GM13976 (cell line): ENCODE measurements at regions not wholly inside any gene's neighbourhood (a gene's known extent, or its start where the extent isn't known, plus 50 kb on each side); places are given as distances from the start of the nearest gene placed in this dataset.

Source experiments
- DNase-seq: peaks from one replicate; pipeline ENCODE4 v3.0.0; 2012; ENCODE audit warnings: low spot score
- in situ Hi-C: fragments of 300-500 bp; cut with MboI; formaldehyde crosslinking; loops from one replicate; pipeline ENCODE4 v1.12.0; 2022; ENCODE audit warnings: low sequenced_read_pairs, mixed read lengths, inconsistent platforms; ENCODE audit not compliant: unreplicated experiment
- TF ChIP-seq, protein P1 (sequence below): IDR thresholded peaks from 2 replicates; pipeline ENCODE4 v1.5.1; 2012; ENCODE audit warnings: borderline replicate concordance, mild to moderate bottlenecking; ENCODE audit not compliant: insufficient read depth; ENCODE audit errors: extremely low read depth, missing control alignments, control extremely low read depth

DNA sequence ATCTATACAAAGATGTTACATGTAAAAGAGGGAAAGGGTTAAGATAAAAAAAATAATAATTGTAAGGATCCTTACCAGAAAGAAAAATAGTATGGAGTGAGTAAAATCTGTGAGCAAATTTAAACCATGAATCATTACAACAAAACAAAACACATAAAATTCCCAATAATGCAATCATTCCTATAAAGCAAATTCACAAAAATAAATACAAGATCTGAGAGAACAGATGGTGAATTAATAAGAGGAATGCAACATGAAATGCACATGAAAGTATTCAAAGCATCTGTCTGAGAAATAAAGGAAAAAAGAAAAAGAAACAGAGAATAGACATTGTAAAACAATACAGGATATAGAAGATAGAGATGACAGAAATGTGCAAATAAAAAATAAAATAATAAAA, 681.5 kb upstream of the KLHL1 start:
- TF ChIP-seq, protein P1, sequence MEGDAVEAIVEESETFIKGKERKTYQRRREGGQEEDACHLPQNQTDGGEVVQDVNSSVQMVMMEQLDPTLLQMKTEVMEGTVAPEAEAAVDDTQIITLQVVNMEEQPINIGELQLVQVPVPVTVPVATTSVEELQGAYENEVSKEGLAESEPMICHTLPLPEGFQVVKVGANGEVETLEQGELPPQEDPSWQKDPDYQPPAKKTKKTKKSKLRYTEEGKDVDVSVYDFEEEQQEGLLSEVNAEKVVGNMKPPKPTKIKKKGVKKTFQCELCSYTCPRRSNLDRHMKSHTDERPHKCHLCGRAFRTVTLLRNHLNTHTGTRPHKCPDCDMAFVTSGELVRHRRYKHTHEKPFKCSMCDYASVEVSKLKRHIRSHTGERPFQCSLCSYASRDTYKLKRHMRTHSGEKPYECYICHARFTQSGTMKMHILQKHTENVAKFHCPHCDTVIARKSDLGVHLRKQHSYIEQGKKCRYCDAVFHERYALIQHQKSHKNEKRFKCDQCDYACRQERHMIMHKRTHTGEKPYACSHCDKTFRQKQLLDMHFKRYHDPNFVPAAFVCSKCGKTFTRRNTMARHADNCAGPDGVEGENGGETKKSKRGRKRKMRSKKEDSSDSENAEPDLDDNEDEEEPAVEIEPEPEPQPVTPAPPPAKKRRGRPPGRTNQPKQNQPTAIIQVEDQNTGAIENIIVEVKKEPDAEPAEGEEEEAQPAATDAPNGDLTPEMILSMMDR, result no peak
- in situ Hi-C loops, result no loop called here
- no peak for DNase-seq

DNA sequence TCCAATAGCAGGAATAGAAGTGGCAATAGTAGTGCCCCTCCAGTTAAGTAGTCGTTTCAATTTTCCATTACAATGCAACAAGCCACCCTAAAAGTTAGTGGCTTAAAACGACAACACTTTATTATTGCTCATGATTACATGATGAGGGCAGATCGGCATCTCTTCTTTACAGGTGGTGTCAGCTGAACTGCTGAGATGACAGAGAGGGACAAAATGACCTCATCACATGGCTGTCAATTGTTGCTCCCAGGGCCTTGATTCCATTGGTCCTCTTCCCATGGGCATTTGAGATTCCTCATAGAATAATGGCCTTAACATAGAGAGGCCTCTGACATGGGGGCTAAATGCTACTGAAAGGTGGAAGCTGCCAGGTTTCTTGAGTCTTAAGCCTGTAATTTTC, 679.8 kb upstream of the KLHL1 start:
- TF ChIP-seq, protein P1, result no peak
- DNase-seq, result no peak

DNA sequence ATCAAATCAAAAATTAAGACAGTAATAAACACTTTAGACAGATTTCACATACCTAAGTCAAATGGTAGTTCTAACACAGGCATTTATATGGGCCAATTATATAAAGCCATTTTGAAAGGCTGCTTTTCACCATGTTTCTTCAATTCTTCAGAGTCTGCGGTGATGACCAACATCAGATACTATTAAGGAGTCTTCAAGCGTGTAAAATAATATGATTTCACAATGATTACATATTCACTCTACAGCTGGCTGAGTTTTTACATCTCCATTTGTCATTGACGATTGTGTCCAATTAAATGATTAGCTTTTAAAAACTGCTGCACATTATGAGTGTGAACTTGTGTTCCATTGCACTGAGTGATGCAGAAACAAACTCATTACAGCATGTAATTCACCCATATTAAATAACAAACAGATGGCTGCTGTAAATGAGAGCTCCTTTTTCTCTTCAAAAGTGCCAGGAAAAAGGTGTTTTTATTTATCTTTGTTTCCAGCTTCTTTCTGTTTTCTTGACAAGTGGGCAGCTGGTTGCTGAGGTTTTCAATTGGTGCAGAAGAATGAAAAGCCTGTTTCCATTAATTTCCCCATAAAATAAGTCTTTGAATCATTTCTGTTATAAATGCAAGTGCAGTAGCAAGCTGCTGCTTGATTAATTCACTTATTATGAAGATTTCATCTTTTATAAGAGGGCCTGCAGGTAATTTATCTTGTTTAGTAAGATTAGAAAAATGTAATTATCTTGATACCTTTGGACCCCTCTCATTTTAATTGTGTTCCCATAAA, 676.1 kb upstream of the KLHL1 start:
- DNase-seq, result no peak
- TF ChIP-seq, protein P1, result no peak
- in situ Hi-C loops, result no loop called here

More for the DNA sequence above, 679.8 kb upstream of the KLHL1 start:
- in situ Hi-C loops, result no loop called here

DNA sequence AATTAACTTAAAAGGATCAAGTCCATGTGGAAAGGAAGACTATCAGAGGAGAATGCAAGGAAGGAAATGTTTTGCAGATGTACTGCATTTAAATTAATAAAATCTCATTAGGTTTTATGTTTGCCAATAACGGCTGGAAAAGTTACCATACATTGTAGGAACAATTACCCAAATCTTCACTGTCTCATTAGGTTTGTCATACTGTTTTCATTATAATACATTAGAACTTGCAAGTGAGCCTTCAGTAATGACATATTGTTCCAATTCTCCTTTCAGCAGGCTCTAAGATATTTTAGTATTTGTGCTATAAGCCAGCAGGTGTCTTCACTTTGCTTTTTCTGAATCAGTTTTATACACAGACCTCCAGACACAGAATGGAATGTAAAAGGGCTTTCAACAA, 661.6 kb upstream of the KLHL1 start:
- TF ChIP-seq, protein P1, result no peak
- in situ Hi-C loops, result no loop called here
- DNase-seq, result no peak

DNA sequence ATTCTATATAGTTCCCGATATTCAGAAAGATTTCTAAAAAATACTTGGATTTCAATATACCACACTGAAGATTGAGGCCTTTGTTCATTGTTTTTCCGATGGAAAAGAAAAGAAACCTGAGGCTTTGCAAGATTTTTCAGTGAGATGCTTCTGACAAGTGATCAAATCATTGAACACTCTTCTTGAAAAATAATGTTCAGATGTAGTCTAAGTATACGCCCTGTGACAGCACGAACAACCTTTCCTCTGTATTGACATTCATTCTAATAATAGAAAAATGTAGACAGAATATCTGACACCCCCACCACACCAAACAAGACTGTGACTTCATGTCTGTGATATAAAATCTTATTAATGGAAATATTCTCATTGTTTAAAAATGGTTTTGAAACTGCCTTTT, 650.7 kb upstream of the KLHL1 start:
- in situ Hi-C loops, result no loop called here
- DNase-seq, result no peak
- TF ChIP-seq, protein P1, result no peak

DNA sequence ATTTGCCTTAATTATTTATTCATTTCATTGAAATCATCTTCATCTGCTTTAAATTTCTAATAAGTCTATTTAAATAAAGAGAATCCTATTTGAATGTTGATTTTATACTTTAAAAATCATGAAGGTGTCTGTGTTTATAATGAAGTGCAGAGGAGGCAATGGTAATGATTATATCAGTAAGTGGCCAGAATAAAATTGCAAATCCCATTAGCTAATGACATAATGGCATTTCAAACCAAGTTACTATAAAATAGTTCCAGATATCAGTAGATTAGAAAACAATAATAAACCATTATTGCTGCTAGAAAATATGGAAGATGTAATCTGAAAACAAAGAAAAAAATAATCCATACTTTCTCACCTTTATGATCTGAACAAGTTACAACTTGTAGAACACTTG, 647.8 kb upstream of the KLHL1 start:
- TF ChIP-seq, protein P1, result no peak
- in situ Hi-C loops, result no loop called here
- DNase-seq, result no peak
